A172 (cell line): ENCODE measurements at regions not wholly inside any gene's neighbourhood (a gene's known extent, or its start where the extent isn't known, plus 50 kb on each side); places are given as distances from the start of the nearest gene placed in this dataset.
"Not testable (repeated sequence)": the region's sequence is repeated elsewhere in the genome, so short reads cannot be mapped to it uniquely, and the experiment has no call there.

Source experiments
- DNase-seq: peaks from one replicate; pipeline ENCODE4 v3.0.0-alpha.2; 2015; ENCODE audit warnings: low spot score

- no peak for DNase-seq
Measured at GRCh38 chr6:93954584-93954983, 535.2 kb upstream of the EPHA7 start.

- no peak for DNase-seq
Measured at GRCh38 chr6:93943661-93944060, 524.3 kb upstream of the EPHA7 start.

- no peak for DNase-seq
Measured at GRCh38 chr6:93940381-93940780, 521.0 kb upstream of the EPHA7 start.

DNA sequence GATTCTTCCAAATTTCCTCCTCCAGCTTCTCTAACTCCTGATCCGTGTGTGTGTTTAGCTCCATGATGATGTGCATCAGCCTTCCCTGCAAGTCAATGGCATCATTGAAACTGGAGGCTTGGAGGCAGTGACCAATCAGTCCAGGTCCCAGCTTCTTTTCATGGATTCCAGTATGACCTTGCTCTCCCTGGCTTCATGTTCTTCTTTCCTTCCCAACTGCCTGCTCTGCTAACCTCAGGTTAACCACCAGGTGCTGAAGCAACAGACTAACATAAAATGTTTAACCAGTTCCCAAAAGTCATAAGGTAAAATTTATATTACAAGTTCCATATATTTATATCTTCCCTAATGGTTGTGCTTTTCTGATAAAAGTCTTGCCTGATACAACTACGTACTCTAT is 512.8 kb upstream of the EPHA7 start:
- no peak for DNase-seq

GRCh38 chr6:93927731-93928130 is 508.4 kb upstream of the EPHA7 start:
- no peak for DNase-seq

DNA sequence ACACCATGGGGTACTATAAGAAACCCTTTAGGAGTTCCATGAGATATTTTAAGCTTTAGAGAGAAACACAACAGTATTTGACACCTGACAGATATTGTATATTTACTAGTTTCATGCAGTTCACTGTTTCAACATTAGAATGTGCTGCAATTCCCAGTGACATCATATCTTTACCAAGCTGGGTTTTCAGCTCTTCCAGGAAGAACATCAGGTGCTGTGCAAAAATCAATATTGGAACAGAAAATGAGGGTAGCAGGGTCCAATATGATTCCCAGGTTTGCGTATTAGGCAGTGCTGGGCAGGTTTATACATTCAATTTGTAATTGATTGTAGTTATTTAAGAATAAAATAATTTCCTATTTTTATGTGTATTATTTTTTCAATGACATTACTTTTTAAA is 500.0 kb upstream of the EPHA7 start:
- no peak for DNase-seq

GRCh38 chr6:93918258-93918657 is 498.9 kb upstream of the EPHA7 start:
- DNase-seq: no peak

DNA sequence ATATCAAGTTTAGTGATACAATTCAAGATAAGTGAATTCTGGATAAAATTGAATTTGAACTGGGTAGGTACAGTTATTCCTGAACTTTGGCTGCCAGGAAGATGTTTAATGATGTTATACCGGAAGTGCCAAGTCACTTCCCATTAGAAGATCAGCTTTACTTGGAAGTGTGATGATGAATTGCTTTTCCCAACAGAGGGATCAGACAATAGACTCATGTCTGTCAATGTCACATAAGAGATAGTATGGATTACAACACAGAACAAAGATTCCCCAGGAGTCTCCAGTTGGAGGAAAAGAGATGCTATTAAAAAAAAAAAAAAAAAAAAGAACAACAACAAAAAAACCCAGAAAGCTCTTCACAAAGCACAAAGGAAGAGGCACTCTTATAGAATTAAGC is 497.9 kb upstream of the EPHA7 start:
- no peak for DNase-seq

DNA sequence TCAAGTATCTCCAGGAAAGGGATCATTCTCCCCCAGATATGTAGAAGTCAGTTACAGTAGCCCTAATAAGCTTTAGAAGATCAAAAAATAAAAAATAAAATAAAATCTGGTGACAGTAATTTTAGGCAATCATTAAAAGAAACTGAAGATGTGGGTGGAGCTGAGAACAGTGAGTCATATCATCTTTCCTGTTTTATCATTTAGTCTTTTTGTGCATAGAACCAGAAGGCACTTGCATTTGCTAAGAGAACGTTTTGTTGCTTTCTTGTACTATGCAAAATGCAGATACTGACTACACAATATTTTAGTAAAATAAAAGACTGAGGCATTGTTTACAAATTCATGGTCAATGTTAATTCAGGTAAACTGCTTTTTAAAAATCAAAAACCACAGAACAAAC is 497.4 kb upstream of the EPHA7 start:
- DNase-seq: no peak

GRCh38 chr6:93915961-93916360 is 496.6 kb upstream of the EPHA7 start:
- DNase-seq: no peak

DNA sequence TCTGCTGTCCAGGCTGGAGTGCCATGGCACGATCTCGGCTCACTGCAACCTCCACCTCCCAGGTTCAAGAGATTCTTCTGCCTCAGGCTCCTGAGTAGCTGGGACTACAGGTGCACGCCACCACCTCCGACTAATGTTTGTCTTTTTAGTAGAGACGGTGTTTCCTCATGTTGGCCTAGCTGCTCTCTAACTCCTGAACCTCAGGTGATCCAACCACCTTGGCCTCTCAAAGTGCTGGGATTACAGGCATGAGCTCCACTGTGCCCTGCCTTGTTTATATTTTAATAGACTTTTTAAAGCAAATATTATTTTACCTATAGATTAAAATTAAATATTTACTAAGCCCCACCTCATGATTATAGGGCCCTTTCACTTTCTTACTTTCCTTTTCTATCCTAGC is 483.2 kb upstream of the EPHA7 start:
- DNase-seq: no peak

DNA sequence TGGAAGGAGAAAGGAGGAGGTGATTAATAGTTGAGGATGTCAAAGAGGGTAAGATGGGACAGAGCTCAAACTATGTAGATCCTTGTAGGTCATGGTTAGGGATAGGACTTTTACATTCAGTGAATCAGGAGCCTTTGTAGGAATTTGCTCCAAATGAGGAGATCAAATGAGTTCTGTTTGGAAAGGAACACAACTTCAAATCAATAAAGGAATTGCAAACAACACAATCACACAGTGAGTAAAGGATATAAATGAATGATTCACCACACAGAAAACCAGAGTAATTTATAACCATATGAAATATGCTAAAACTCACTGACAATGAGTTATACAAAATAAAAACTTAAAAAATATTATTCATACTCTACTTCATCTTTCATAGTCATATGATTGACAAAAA is 480.8 kb upstream of the EPHA7 start:
- no peak for DNase-seq

- no peak for DNase-seq
Measured at GRCh38 chr6:93896081-93896480, 476.7 kb upstream of the EPHA7 start.

GRCh38 chr6:93894521-93894920 is 475.2 kb upstream of the EPHA7 start:
- no peak for DNase-seq

DNA sequence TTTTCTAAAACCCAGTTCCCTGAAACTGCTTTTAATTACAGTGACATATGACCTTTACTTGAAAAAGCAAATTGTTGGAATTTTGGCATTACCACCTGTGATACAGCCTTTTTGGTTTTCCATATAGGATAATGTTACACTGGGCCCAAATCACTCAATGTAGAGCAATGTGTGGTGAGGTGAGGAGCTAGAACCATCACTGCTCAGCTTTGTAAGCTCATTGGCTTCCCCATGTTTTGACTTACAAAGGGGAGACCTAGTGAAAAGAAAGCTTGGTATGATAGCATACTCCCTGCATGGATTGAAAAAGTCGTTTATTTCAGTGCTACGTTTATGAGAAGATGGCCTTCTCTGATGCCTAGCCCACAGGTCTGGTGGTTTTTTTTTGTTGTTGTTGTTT is 470.4 kb upstream of the EPHA7 start:
- no peak for DNase-seq

- DNase-seq: no peak
Measured at GRCh38 chr6:93886416-93886815, 467.1 kb upstream of the EPHA7 start.

GRCh38 chr6:93859971-93860370 is 440.6 kb upstream of the EPHA7 start:
- no peak for DNase-seq

DNA sequence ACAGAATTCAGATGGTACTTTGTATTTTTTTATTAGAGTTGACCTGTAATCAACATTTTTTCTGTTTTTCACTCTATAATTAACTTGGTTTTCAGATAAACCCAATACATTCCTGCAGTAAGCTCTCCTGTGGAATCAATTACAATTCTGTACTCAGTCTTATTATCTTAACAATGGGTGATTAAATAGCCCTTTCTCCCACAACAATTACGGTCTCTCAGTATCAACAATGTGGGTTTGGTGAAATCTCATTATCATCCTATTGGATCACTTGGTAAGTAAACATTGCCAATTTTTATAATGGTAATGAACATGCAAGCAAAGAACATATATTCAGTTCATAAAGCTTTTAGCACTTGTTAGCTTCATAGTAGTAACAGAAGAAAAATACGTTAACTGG is 438.9 kb upstream of the EPHA7 start:
- no peak for DNase-seq

DNA sequence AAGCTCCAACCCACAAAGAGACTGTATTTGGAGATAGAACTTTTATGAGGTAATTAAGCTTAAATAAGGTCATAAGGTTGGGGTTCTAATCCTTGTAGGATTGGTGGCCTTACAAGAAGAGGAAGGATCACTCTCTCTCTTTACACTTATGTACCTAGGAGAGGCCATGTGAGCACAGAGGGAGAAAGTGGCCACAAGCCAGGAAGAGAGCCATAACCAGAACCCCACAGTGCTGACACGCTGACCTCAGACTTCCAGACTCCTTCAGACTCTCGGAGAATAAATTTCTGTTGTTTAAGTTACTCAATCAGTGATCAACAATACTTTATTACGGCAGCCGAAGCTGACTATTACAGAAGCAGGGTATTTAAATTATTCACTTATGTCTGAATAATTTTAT is 430.5 kb upstream of the EPHA7 start:
- no peak for DNase-seq

- no peak for DNase-seq
Measured at GRCh38 chr6:93848031-93848742, 428.8 kb upstream of the EPHA7 start.

- no peak for DNase-seq
Measured at GRCh38 chr6:93842178-93842577, 422.8 kb upstream of the EPHA7 start.

DNA sequence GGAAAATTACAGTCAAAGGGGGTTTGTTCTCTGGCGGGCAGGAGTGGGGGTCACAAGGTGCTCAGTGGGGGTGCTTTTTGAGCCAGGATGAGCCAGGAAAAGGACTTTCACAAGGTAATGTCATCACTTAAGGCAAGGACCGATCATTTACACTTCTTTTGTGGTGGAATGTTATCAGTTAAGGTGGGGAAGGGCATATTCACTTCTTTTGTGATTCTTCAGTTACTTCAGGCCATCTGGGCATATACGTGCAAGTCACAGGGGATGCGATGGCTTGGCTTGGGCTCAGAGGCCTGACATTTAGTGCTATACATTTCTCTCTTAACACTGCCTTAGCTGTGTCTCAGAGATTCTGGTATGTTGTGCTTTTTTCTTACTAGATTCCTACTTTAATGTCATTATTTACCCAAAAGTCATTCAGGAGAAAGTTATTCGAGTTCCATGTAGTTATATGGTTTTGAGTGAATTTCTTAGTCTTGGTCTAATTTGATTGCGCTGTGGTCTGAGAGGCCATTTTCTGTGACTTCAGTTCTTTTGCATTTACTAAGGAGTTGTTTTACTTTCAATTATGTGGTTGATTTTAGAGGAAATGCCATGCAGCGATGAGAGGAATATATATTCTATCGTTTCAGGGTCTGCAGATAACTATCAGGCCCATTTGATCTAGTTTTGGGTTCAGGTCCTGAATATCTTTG is 416.2 kb upstream of the EPHA7 start:
- not testable (repeated sequence) for DNase-seq

- not testable (repeated sequence) for DNase-seq
Measured at GRCh38 chr6:93835026-93835425, 415.7 kb upstream of the EPHA7 start.

- not testable (repeated sequence) for DNase-seq
Measured at GRCh38 chr6:93833326-93833725, 414.0 kb upstream of the EPHA7 start.
